CD14-positive monocyte (primary cell): ENCODE measurements at regions not wholly inside any gene's neighbourhood (a gene's known extent, or its start where the extent isn't known, plus 50 kb on each side); places are given as distances from the start of the nearest gene placed in this dataset.

Experiments used
- DNase-seq, 3 donors: peaks; one replicate each; pipeline ENCODE4 v3.0.0-alpha.2; 2011 to 2022
- H2AFZ ChIP-seq: 2 replicates; pipeline ENCODE4 v1.6.0; 2012; ENCODE audit warnings: mild to moderate bottlenecking, low read depth, low read length, inconsistent platforms; ENCODE audit not compliant: insufficient read depth, poor library complexity, severe bottlenecking
- H3K27ac ChIP-seq, 2 donors: 1 replicate in 1 of 2; 2 replicates in 1 of 2; pipeline ENCODE4 v1.5.1; 2012 to 2013; ENCODE audit warnings: low read length in 2 of 2, control low read depth in 1 of 2, inconsistent platforms in 1 of 2, low read depth in 1 of 2, mild to moderate bottlenecking in 1 of 2
- H3K27me3 ChIP-seq, 2 donors: one replicate each; pipeline versions ENCODE4 v1.6.0 to v1.6.1; 2011 to 2013; ENCODE audit warnings: low read length in 2 of 2; ENCODE audit not compliant: control insufficient read depth in 2 of 2, insufficient read depth in 2 of 2
- H3K36me3 ChIP-seq, 2 donors: replicated peaks in 1 of 2; 1 replicate in 1 of 2; 2 replicates in 1 of 2; pipeline versions ENCODE4 v1.5.1 to v1.6.1; 2012 to 2013; ENCODE audit warnings: low read length in 2 of 2, control low read depth in 1 of 2, inconsistent platforms in 1 of 2, mild to moderate bottlenecking in 1 of 2; ENCODE audit not compliant: insufficient read depth in 2 of 2, control insufficient read depth in 1 of 2
- H3K4me1 ChIP-seq, 2 donors: 1 replicate in 1 of 2; 2 replicates in 1 of 2; pipeline versions ENCODE4 v1.5.1 to v1.6.1; 2012 to 2013; ENCODE audit warnings: low read length in 2 of 2, control low read depth in 1 of 2, inconsistent platforms in 1 of 2, mild to moderate bottlenecking in 1 of 2, moderate library complexity in 1 of 2; ENCODE audit not compliant: insufficient read depth in 2 of 2, control insufficient read depth in 1 of 2
- H3K4me2 ChIP-seq: replicated peaks from 2 replicates; pipeline ENCODE3; 2012; ENCODE audit warnings: low read length, moderate library complexity, mild to moderate bottlenecking; ENCODE audit not compliant: poor library complexity, severe bottlenecking; ENCODE audit errors: extremely low read depth
- H3K4me3 ChIP-seq, 3 experiments: fragments of 200-600 bp in 1 of 3; sonication (generic) in 1 of 3; replicated peaks in 1 of 3; 1 replicate in 2 of 3; 2 replicates in 1 of 3; pipeline ENCODE4 v1.5.1; 2011 to 2013; ENCODE audit warnings: low read length in 3 of 3, mild to moderate bottlenecking in 3 of 3, control low read depth in 2 of 3, low read depth in 2 of 3, inconsistent platforms in 1 of 3, moderate library complexity in 1 of 3
- H3K79me2 ChIP-seq: 2 replicates; pipeline ENCODE4 v1.6.0; 2012; ENCODE audit warnings: mild to moderate bottlenecking, control low read depth, inconsistent platforms, low read length, moderate library complexity; ENCODE audit not compliant: insufficient read depth
- H3K9ac ChIP-seq: 2 replicates; pipeline ENCODE4 v1.6.0; 2017; ENCODE audit warnings: low read length, mild to moderate bottlenecking; ENCODE audit not compliant: insufficient read depth, poor library complexity, severe bottlenecking
- H3K9me3 ChIP-seq, 2 donors: replicated peaks in 1 of 2; 1 replicate in 1 of 2; 2 replicates in 1 of 2; pipeline versions ENCODE4 v1.5.1 to v1.6.1; 2012 to 2013; ENCODE audit warnings: low read length in 2 of 2, control low read depth in 1 of 2; ENCODE audit not compliant: control insufficient read depth in 1 of 2, insufficient read depth in 1 of 2
- H4K20me1 ChIP-seq: 2 replicates; pipeline ENCODE4 v1.6.0; 2012; ENCODE audit warnings: mild to moderate bottlenecking, low read length, control low read depth, moderate library complexity; ENCODE audit not compliant: insufficient read depth
- H3K27ac Mint-ChIP-seq, 7 donors: one replicate each; pipeline ENCODE4 v1.8.0; 2020; ENCODE audit warnings: mild to moderate bottlenecking in 7 of 7, mixed read lengths in 7 of 7, moderate library complexity in 6 of 7, inconsistent platforms in 2 of 7
- H3K27me3 Mint-ChIP-seq, 3 donors: one replicate each; pipeline ENCODE4 v1.8.0; 2021 to 2022; ENCODE audit warnings: low read depth in 3 of 3, mild to moderate bottlenecking in 3 of 3, mixed read lengths in 3 of 3, moderate library complexity in 3 of 3, inconsistent platforms in 1 of 3
- H3K36me3 Mint-ChIP-seq, 2 donors: one replicate each; pipeline ENCODE4 v1.8.0; 2020; ENCODE audit warnings: mixed read lengths in 2 of 2, inconsistent platforms in 1 of 2, mild to moderate bottlenecking in 1 of 2
- H3K4me1 Mint-ChIP-seq: one replicate; pipeline ENCODE4 v1.8.0; 2020; ENCODE audit warnings: mild to moderate bottlenecking, mixed read lengths
- H3K4me3 Mint-ChIP-seq, 2 donors: one replicate each; pipeline ENCODE4 v1.8.0; 2020; ENCODE audit warnings: mild to moderate bottlenecking in 2 of 2, mixed read lengths in 2 of 2, moderate library complexity in 1 of 2
- H3K9me3 Mint-ChIP-seq, 7 donors: one replicate each; pipeline ENCODE4 v1.8.0; 2020 to 2022; ENCODE audit warnings: mixed read lengths in 7 of 7, mild to moderate bottlenecking in 6 of 7, moderate library complexity in 6 of 7, inconsistent platforms in 2 of 7
- WGBS: methylation state at CpG from one replicate; pipeline ENCODE4 v1.1.5; 2013; ENCODE audit warnings: missing lambda C conversion rate; ENCODE audit not compliant: insufficient coverage; 5-methylcytosine and 5-hydroxymethylcytosine counted together
- intact Hi-C, 2 donors: fragments of 100-400 bp; cut with micrococcal nuclease; formaldehyde crosslinking; loops; one replicate each; pipeline versions ENCODE4 v1.15.0 to v1.15.1; 2023
- TF ChIP-seq, protein P1 (sequence below): fragments of 200-600 bp; IDR thresholded peaks from one replicate; pipeline ENCODE4 v1.8.0; 2022; ENCODE audit warnings: antibody characterized with exemption, mild to moderate bottlenecking

GRCh38 chr1:67540733-67541125 is 110.5 kb upstream of the SERBP1 start:
- Mint-ChIP-seq H3K4me3 (no peak overlapping the region), H3K9me3 (no peaks in the 10 kb centered on the region), H3K27me3 (peaks cover 0 to 4% (median 2%) of the 10 kb centered on the region in 3 donors), H3K36me3 (no peaks in the 10 kb centered on the region), H3K4me1 (peaks cover 8% of the 10 kb centered on the region), H3K27ac (no peak overlapping the region)
- Histone ChIP-seq H3K4me2 (no peak overlapping the region), H3K27ac (no peak overlapping the region), H3K4me3 (no peak overlapping the region), H4K20me1 (no peaks in the 10 kb centered on the region), H3K9ac (no peak overlapping the region), H3K9me3 (no peaks in the 10 kb centered on the region), H3K36me3 (no peaks in the 10 kb centered on the region), H2AFZ (no peak overlapping the region), H3K27me3 (no peaks in the 10 kb centered on the region), H3K4me1 (no peaks in the 10 kb centered on the region), H3K79me2 (no peaks in the 10 kb centered on the region)
- intact Hi-C loops: no loop called here
- DNase-seq: no peak
- no CpG with 5 or more reads among the region's 1 CpG for WGBS
- TF ChIP-seq, protein P1, sequence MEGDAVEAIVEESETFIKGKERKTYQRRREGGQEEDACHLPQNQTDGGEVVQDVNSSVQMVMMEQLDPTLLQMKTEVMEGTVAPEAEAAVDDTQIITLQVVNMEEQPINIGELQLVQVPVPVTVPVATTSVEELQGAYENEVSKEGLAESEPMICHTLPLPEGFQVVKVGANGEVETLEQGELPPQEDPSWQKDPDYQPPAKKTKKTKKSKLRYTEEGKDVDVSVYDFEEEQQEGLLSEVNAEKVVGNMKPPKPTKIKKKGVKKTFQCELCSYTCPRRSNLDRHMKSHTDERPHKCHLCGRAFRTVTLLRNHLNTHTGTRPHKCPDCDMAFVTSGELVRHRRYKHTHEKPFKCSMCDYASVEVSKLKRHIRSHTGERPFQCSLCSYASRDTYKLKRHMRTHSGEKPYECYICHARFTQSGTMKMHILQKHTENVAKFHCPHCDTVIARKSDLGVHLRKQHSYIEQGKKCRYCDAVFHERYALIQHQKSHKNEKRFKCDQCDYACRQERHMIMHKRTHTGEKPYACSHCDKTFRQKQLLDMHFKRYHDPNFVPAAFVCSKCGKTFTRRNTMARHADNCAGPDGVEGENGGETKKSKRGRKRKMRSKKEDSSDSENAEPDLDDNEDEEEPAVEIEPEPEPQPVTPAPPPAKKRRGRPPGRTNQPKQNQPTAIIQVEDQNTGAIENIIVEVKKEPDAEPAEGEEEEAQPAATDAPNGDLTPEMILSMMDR: no peak

GRCh38 chr1:67542747-67543146 is 112.5 kb upstream of the SERBP1 start:
- DNase-seq: no peak
- Mint-ChIP-seq H3K27ac (no peak overlapping the region), H3K4me1 (peaks cover 8% of the 10 kb centered on the region), H3K36me3 (no peaks in the 10 kb centered on the region), H3K27me3 (peaks cover 0 to 4% (median 4%) of the 10 kb centered on the region in 3 donors), H3K4me3 (no peak overlapping the region), H3K9me3 (peaks cover 0 to 4% (median 0%) of the 10 kb centered on the region in 7 donors)
- H4K20me1 ChIP-seq: no peaks in the 10 kb centered on the region
- no peaks in the 10 kb centered on the region for H3K27me3 ChIP-seq
- H3K36me3 ChIP-seq: no peaks in the 10 kb centered on the region
- no peak overlapping the region for H2AFZ ChIP-seq
- no peaks in the 10 kb centered on the region for H3K9me3 ChIP-seq
- no peaks in the 10 kb centered on the region for H3K4me1 ChIP-seq
- no peak overlapping the region for H3K4me3 ChIP-seq
- H3K27ac ChIP-seq: no peak overlapping the region
- no CpG with 5 or more reads among the region's 2 CpGs for WGBS
- TF ChIP-seq, protein P1: no peak
- intact Hi-C loops: no loop called here
- H3K9ac ChIP-seq: no peak overlapping the region
- H3K79me2 ChIP-seq: no peaks in the 10 kb centered on the region
- H3K4me2 ChIP-seq: no peak overlapping the region
